DMS153 (cell line): ENCODE measurements at regions not wholly inside any gene's neighbourhood (a gene's known extent, or its start where the extent isn't known, plus 50 kb on each side); places are given as distances from the start of the nearest gene placed in this dataset.
A peak's percentile ranks its signal among the peaks of the same experiment; 100 is the strongest.
"Not testable (repeated sequence)": the region's sequence is repeated elsewhere in the genome, so short reads cannot be mapped to it uniquely, and the experiment has no call there.

Source experiments
- DNase-seq: peaks from one replicate; lab custom pipeline; 2025; lab: John Stamatoyannopoulos, UW

DNA sequence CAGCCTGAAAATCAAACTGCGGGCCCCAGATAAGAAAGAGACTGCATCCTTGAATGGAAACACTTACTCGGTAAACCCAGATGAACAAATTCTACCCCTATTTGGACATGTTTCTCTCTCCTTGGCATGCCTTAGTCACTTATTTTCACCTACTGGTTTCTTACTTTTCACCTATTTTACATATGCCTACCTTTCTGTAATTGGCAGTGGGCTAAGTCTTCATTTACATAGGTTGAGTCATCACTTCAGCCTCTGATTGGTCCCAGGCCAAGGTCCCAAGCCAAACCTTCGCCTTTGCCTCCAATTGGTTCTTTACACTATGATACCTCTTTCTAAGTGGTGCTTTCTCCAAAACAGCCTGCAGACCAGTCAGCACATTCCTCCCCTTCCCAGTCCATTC lies 111.3 kb downstream of the DYRK2 start:
- no peak for DNase-seq

- DNase-seq, result no peak
These were observed 112.2 kb downstream of the DYRK2 start for GRCh38 chr12:67760586-67761275.

DNA sequence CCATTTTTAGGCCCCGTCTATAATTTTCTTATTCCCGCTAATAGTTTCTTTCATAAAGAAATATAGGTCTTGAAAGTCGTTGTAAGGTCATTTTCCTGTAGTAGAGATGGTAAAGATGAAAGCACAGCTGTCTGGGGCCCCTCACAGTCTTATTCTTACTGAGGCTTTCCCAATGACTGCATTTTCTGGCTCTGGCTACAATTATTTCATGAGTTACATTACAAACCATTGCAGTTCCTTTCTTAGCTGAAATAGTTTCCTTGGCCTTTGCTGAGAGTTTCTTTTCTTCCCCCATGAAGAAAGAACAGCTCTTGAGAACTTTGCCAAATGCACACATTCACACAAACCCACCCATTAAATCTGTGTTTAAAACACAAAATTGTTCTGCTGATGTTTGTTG lies 113.0 kb downstream of the DYRK2 start:
- no peak for DNase-seq

- no peak for DNase-seq
These were observed 115.5 kb downstream of the DYRK2 start for GRCh38 chr12:67764055-67764454.

- no peak for DNase-seq
These were observed 116.5 kb downstream of the DYRK2 start for GRCh38 chr12:67764946-67765619.

DNA sequence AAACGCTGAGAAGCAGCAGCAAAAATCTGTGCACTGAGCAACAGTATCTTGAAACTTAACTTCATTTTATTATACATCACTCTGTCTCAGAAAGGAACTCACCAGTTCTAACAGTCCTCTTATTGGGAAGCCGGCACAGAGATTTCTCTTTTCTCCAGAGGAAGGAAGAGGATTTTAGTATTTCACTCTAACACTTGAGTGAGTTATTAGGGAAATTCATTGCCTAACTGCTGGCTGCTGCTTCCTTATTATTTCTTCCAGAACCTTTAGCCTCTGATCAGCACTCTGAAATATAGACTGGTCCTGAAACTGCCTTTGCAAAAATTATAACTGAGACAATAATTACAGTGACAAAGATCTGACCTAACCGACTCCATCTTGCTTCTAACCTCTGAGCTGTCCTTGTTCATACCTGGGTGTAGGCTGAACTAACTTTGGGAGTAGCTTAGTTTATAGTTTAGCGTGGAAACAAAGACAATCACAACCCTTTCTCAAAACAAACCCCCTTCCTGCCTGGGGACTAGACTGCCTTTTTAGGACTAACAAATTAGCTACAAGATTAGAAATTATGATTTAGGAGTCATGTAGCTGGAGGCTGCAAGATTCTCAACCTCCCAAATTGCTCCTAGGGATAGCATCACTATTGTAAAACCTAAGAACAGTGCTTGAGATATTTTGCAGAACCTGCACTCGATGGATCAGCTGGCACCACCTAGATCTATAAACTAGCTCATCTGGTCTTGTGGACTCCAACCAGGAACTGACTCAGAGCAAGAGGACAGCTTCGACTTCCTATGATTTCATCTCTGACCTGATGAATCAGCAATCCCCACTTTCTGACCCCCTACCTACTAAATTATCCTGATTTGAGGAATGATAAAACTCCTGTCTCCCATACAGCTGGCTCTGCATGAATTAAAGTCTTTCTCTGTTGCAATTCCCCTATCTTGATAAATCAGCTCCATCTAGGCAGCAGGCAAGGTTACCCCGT lies 117.5 kb downstream of the DYRK2 start:
- no peak for DNase-seq

GRCh38 chr12:67772267-67773169 lies 124.0 kb downstream of the DYRK2 start:
- DNase-seq, result peak; percentile 62

- no peak for DNase-seq
These were observed 125.4 kb downstream of the DYRK2 start for GRCh38 chr12:67773896-67774295.

DNA sequence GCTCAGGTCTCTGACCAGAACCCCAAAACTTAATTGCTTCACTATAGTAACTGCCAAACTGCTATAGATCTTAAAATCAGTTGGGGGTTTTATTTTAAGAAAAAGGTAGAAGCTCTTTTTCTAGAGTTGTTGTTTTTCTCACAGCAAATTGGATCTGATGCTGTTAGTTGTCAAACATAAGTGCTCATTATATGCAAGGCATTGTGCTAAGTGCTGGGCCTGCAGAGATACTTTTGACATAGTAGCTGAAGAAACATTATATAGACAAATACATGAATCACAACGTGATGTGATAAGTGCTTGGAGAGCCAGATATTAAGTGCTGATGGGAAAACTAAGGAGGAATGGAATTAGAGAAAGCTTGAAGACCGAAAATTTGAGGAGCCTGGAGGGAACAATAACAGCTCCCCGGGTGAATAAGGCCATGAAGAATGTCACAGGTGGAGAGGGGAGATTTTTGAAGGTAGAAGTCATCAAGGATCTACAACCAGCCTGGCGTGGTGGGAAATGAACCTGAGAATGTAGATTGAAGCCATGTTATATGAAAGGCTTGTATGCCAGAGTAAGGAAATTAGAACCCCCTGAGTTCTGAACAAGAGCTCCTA lies 126.5 kb downstream of the DYRK2 start:
- no peak for DNase-seq

DNA sequence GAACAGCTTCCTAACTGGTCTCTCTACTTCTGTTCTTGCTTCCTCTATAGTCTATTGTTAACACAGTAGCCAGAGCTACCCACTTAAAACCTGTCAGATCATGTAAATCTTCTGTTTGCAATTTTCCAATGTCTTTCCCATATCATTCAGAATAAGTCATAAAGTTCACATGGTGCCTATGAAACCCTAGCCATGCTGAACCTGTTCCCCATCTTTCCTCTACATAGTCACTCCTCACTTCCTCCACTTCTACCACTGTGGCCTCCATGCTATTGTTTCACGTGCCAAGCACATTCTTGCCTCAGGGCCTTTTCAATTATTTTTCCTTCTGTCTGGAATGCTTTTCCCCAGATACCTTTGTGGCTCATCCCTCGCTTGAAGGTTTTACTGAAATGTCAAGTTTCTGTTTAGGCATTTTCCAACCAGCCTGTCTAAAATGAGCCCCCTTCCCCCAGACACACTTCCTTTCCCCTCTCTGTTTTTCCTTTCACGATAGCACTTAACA lies 132.1 kb downstream of the DYRK2 start:
- no peak for DNase-seq

DNA sequence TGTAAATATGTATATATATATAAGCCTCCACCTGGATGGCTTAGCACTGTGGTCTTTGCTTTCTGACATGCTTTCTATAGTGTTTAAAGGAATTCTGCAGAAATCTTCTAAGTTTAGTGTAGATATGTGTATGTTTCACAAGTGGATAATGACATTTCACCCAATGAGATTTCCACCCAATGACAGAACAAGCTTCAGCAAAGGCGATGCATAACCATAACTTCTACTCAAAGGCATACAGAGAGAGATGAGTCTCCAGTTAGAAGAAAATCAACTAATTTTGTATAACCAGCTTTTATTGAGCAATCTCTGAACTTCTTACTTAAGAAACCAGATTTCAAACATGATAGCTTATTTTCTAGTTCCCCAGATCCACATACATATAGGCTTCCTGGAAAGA lies 134.0 kb downstream of the DYRK2 start:
- no peak for DNase-seq

DNA sequence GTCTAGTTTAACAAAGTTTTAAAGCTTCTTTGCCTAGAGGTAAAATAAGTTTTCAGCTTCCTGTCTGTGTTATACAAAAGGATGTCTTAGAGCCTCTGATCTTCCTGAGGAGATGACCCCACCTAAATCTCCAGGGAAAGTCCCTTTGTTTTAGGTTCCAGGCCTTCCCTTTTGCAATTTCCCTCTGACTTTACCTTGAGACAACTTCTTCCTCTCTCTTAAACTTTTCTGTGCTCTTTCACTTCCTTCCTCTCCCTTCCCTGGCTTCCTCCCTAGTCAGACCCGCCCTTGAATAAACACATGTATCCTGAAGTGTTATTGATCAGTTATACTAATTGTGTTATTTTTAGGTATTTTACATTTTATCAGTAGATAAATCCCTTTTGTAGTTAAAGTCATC lies 134.8 kb downstream of the DYRK2 start:
- no peak for DNase-seq

- DNase-seq, result no peak
These were observed 136.3 kb downstream of the DYRK2 start for GRCh38 chr12:67784831-67785230.

- no peak for DNase-seq
These were observed 137.5 kb downstream of the DYRK2 start for GRCh38 chr12:67786086-67786485.

- DNase-seq, result no peak
These were observed 139.6 kb downstream of the DYRK2 start for GRCh38 chr12:67788118-67788517.

- no peak for DNase-seq
These were observed 140.7 kb downstream of the DYRK2 start for GRCh38 chr12:67789266-67789665.

DNA sequence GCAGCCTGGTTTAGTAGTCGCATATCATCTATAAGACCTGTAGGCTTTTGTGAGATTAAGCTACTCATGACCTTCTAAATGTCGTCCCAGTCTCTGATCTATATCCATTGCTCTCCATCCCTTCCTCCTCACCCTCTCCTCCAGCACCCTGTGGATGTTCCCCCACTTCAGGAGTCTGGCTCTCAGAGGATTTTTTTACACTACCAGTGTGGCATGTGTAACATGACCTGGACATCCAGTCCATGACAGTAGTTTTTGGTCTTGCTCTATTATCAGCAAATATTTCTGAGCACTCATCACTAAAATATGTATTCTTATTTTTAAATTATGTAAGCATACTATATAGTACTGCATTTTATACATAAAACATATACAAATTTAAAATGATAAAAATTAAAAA lies 142.1 kb downstream of the DYRK2 start:
- DNase-seq, result peak; percentile 47

DNA sequence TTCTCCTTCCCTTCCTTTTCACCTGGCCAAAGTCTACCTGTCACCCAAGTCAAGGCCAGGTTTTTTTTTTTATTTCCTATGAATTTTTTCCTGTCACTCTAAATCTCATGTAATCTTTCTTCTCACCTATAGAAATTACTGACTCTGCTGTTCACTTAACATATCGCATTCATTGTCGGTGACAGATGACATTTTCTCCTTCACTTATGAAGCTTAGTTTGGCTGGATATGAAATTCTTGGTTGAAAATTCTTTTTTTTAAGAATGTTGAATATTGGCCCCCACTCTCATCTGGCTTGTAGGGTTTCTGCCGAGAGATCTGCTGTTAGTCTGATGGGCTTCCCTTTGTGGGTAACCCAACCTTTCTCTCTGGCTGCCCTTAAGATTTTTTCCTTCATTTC lies 142.8 kb downstream of the DYRK2 start:
- not testable (repeated sequence) for DNase-seq

DNA sequence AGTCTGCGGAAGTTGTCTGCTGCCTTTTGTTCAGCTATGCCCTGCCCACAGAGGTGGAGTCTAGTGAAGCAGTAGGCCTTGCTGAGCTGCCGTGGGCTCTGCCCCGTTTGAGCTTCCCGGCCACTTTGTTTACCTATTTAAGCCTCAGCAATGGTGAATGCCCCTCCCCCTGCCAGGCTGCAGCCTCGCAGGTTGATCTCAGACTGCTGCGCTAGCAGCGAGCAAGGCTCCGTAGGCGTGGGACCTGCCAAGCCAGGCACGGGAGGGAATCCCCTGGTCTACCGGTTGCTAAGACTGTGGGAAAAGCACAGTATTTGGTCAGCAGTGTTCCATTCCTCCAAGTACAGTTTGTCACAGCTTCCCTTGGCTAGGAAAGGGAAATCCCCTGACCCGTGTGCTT lies 143.6 kb downstream of the DYRK2 start:
- no peak for DNase-seq

DNA sequence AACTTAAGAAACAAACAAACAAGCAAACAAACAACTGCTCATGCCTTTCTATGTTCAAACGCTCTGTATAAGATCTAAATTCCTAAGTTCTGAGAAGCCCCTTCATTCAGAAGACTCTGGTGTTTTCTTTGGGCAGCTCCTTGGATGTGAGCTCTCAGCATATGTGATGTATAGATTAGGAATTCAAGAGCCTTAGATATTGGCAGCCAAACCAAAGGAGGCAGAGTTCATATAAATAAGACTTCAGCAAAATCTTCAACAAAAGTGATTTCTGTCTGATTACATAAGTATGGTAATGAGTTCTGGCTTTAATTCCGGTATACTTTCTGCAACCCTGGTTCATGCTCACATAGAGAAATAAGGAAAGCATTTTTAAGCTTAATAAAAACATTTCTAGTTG lies 145.6 kb downstream of the DYRK2 start:
- DNase-seq, result no peak

- no peak for DNase-seq
These were observed 146.7 kb downstream of the DYRK2 start for GRCh38 chr12:67795236-67795635.
